ENCODE measurements at regions not wholly inside any gene's neighbourhood (a gene's known extent, or its start where the extent isn't known, plus 50 kb on each side); places are given as distances from the start of the nearest gene placed in this dataset.

DNA sequence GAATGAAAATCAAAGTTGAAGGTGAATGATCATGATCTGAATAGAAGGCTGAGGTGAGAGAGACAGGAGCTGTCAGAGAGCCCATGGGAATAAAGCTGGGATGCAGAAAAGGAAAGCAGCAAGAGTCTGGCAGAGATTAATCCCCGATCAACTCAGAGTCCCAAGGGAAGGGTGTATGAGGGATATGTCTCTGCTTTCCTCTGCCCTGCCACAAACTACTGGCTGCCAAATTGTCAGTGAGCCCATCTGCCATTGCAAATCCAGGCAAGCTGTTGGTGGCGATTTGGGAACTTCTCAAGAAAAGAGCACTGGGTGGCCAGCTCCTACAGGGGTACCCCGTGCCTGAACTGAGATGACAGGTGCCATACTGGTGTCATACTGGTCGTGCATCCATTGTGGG is 705.5 kb upstream of the MAN1A1 start:
- Mint-ChIP-seq H3K27me3 (ENCODE audit: low read depth) (peaks cover 2% of the 10 kb centered on the region), H3K9me3 (peaks cover 10% of the 10 kb centered on the region in 2 experiments; a peak in 4 of 5 replicates), H3K36me3 (ENCODE audit: insufficient read depth in 1 of 3, low read depth in 3 of 3) (peaks cover 0 to 5% (median 4%) of the 10 kb centered on the region in 3 experiments; a peak in 4 of 7 replicates), H3K27ac (no peak overlapping the region), H3K4me1 (no peaks in the 10 kb centered on the region), H3K4me3 (no peak overlapping the region)
- Histone ChIP-seq H3K27ac (ENCODE audit: insufficient read length, low read depth, low read length) (no peak overlapping the region), H2AK5ac (ENCODE audit: insufficient read length, low read length) (no peak overlapping the region), H2BK20ac (ENCODE audit: low read depth, low read length, poor library complexity, severe bottlenecking) (no peak overlapping the region), H3K9me3 (ENCODE audit: control insufficient read depth, low read depth, low read length) (no peaks in the 10 kb centered on the region), H3K27me3 (ENCODE audit: insufficient read depth, low read length) (no peaks in the 10 kb centered on the region), H3K18ac (ENCODE audit: insufficient read length, low read depth, low read length) (no peak overlapping the region), H2BK15ac (ENCODE audit: low read depth, low read length) (no peak overlapping the region), H3K23ac (ENCODE audit: insufficient read length, low read depth, low read length) (no peak overlapping the region), H4K8ac (replicated peaks; ENCODE audit: insufficient read length, low read depth, low read length) (no peak overlapping the region), H2BK120ac (ENCODE audit: low read depth, low read length, poor library complexity, severe bottlenecking) (no peak overlapping the region), H3K4me2 (ENCODE audit: insufficient read depth, insufficient read length, low read length) (no peak overlapping the region), H3T11ph (ENCODE audit: low read length) (no peak overlapping the region), H3K56ac (ENCODE audit: insufficient read length, low read depth, low read length) (no peak overlapping the region), H4K91ac (ENCODE audit: insufficient read length, low read depth, low read length) (no peak overlapping the region), H3K4ac (ENCODE audit: low read depth, low read length) (no peak overlapping the region), H3K9ac (ENCODE audit: extremely low read depth, insufficient read length, low read length) (no peak overlapping the region), H4K5ac (ENCODE audit: insufficient read length, low read depth, low read length) (no peak overlapping the region), H4K20me1 (ENCODE audit: control insufficient read depth, insufficient read depth, insufficient read length) (no peaks in the 10 kb centered on the region), H3K14ac (ENCODE audit: insufficient read depth, low read length) (no peak overlapping the region), H2BK5ac (ENCODE audit: insufficient read length, low read length) (no peak overlapping the region), H2BK12ac (ENCODE audit: insufficient read length, low read depth, low read length) (no peak overlapping the region), H3K79me2 (ENCODE audit: insufficient read depth, low read length) (no peaks in the 10 kb centered on the region), H3K23me2 (ENCODE audit: insufficient read length, low read depth, low read length, poor library complexity, severe bottlenecking) (no peaks in the 10 kb centered on the region), H2AFZ (ENCODE audit: low read length) (no peak overlapping the region), H3K79me1 (ENCODE audit: insufficient read depth, low read depth, low read length, poor library complexity, severe bottlenecking) (no peaks in the 10 kb centered on the region), H3K4me1 (ENCODE audit: insufficient read depth, low read length) (no peaks in the 10 kb centered on the region)
- no CpG with 5 or more reads among the region's 4 CpGs for WGBS (ENCODE audit: extremely low coverage, insufficient read length, low lambda C conversion rate)
- DNase-seq = no peak
- TF ChIP-seq, protein P1, sequence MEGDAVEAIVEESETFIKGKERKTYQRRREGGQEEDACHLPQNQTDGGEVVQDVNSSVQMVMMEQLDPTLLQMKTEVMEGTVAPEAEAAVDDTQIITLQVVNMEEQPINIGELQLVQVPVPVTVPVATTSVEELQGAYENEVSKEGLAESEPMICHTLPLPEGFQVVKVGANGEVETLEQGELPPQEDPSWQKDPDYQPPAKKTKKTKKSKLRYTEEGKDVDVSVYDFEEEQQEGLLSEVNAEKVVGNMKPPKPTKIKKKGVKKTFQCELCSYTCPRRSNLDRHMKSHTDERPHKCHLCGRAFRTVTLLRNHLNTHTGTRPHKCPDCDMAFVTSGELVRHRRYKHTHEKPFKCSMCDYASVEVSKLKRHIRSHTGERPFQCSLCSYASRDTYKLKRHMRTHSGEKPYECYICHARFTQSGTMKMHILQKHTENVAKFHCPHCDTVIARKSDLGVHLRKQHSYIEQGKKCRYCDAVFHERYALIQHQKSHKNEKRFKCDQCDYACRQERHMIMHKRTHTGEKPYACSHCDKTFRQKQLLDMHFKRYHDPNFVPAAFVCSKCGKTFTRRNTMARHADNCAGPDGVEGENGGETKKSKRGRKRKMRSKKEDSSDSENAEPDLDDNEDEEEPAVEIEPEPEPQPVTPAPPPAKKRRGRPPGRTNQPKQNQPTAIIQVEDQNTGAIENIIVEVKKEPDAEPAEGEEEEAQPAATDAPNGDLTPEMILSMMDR (conservative IDR thresholded peaks at IDR 0.05) = no peak

Measured in H9 (cell line).